Kidney (tissue), 13 donors: ENCODE measurements at regions not wholly inside any gene's neighbourhood (a gene's known extent, or its start where the extent isn't known, plus 50 kb on each side); places are given as distances from the start of the nearest gene placed in this dataset.

ENCODE experiments used
- DNase-seq, 5 donors: peaks; one replicate each; pipeline ENCODE4 v3.0.0-alpha.2; 2013 to 2020
- FAIRE-seq: peaks from 2 replicates; lab custom pipeline; 2012; peaks lifted over from hg19 to GRCh38; lab: Jason Lieb, UNC
- H3K27ac ChIP-seq, 2 donors: one replicate each; pipeline ENCODE4 v1.7.0; 2013; ENCODE audit warnings: low read depth in 2 of 2, low read length in 2 of 2, inconsistent platforms in 1 of 2
- H3K27me3 ChIP-seq: one replicate; pipeline ENCODE4 v1.7.1; 2013; ENCODE audit warnings: low read length, inconsistent platforms; ENCODE audit not compliant: control insufficient read depth, insufficient read depth
- H3K36me3 ChIP-seq, 3 donors: one replicate each; pipeline versions ENCODE4 v1.7.0 to v1.7.1; 2013; ENCODE audit warnings: low read length in 3 of 3, control low read depth in 1 of 3, inconsistent platforms in 1 of 3; ENCODE audit not compliant: insufficient read depth in 3 of 3, control insufficient read depth in 2 of 3
- H3K4me1 ChIP-seq, 3 donors: one replicate each; pipeline versions ENCODE4 v1.7.0 to v1.7.1; 2013; ENCODE audit warnings: low read length in 3 of 3, inconsistent platforms in 1 of 3, low read depth in 1 of 3; ENCODE audit not compliant: control insufficient read depth in 2 of 3, insufficient read depth in 2 of 3
- H3K4me3 ChIP-seq, 3 donors: one replicate each; pipeline versions ENCODE4 v1.7.0 to v1.8.1; 2013; ENCODE audit warnings: low read length in 3 of 3, control low read depth in 1 of 3, inconsistent platforms in 1 of 3
- H3K9ac ChIP-seq, 3 donors: one replicate each; pipeline versions ENCODE4 v1.7.0 to v1.7.1; 2013; ENCODE audit warnings: low read length in 3 of 3, control low read depth in 1 of 3, inconsistent platforms in 1 of 3
- H3K9me3 ChIP-seq, 3 donors: one replicate each; pipeline versions ENCODE4 v1.7.0 to v1.7.1; 2013; ENCODE audit warnings: low read length in 3 of 3, control low read depth in 1 of 3, inconsistent platforms in 1 of 3; ENCODE audit not compliant: control insufficient read depth in 2 of 3, insufficient read depth in 1 of 3
- intact Hi-C: fragments of 100-400 bp; cut with DNase I; formaldehyde crosslinking; loops from one replicate; pipeline ENCODE4 v1.11.1; 2022
- TF ChIP-seq, protein P1 (sequence below): IDR thresholded peaks from 3 replicates; pipeline ENCODE4 v1.5.1; 2012; ENCODE audit warnings: mild to moderate bottlenecking, moderate library complexity, borderline replicate concordance; ENCODE audit not compliant: insufficient read depth; ENCODE audit errors: extremely low read depth
- donor health status: control.
- donor health status: control.
- donor health status: control.
- donor health status: control.
- donor health status: control.
- donor health status: DM: yes; HTN: yes; CAD: no.
- donor health status: Normal renal cell carcinoma (clear cell type).

DNA sequence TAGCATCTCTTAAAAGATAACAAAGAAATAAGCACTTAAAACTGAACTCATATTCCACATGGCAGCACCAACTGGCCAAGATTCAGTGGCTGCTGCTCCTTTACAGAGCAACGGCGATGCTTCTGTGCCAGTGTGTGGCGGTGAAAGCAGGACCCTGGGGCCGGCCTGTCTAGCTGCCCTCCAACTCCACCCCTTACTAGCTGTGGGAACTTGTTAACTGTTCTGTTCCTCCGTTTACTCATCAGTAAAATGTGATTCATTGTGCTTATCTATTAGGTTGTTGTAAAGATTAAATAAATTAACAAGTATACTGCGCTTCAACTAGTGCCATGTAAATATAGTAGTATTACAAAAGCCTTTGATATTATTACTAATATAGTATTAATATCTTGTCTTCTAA is 133.2 kb downstream of the GDAP2 start:
- TF ChIP-seq, protein P1, sequence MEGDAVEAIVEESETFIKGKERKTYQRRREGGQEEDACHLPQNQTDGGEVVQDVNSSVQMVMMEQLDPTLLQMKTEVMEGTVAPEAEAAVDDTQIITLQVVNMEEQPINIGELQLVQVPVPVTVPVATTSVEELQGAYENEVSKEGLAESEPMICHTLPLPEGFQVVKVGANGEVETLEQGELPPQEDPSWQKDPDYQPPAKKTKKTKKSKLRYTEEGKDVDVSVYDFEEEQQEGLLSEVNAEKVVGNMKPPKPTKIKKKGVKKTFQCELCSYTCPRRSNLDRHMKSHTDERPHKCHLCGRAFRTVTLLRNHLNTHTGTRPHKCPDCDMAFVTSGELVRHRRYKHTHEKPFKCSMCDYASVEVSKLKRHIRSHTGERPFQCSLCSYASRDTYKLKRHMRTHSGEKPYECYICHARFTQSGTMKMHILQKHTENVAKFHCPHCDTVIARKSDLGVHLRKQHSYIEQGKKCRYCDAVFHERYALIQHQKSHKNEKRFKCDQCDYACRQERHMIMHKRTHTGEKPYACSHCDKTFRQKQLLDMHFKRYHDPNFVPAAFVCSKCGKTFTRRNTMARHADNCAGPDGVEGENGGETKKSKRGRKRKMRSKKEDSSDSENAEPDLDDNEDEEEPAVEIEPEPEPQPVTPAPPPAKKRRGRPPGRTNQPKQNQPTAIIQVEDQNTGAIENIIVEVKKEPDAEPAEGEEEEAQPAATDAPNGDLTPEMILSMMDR: no peak
- Histone ChIP-seq H3K9ac (no peak overlapping the region), H3K9me3 (no peaks in the 10 kb centered on the region), H3K4me1 (no peaks in the 10 kb centered on the region), H3K27me3 (no peaks in the 10 kb centered on the region), H3K27ac (no peak overlapping the region), H3K4me3 (no peak overlapping the region), H3K36me3 (no peaks in the 10 kb centered on the region)
- intact Hi-C loops: no loop called here
- DNase-seq (no peak), FAIRE-seq (no peak)

DNA sequence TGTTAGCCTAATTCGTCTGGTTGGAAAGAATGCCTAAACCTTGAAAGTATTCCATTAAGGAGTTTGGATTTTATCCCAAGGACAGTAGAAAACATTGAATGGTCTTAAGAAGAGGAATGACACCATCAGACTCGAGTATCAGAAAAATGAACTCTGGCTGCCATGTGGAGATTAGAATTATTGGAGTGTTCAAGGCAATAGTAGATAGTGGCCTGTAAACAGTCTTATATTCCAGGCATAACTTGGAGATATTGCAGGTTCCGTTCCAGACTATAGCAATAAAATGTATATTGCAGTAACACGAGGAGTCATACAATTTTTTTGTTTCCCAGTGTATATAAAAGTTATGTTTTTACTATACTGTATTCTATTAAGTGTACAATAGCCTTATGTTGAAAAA is 130.9 kb downstream of the GDAP2 start:
- no peak for DNase-seq
- TF ChIP-seq, protein P1: no peak
- Histone ChIP-seq H3K27ac (no peak overlapping the region), H3K4me1 (no peaks in the 10 kb centered on the region), H3K9ac (no peak overlapping the region), H3K36me3 (no peaks in the 10 kb centered on the region), H3K4me3 (no peak overlapping the region), H3K9me3 (no peaks in the 10 kb centered on the region), H3K27me3 (no peaks in the 10 kb centered on the region)
- intact Hi-C loops: no loop called here
- no peak for FAIRE-seq

DNA sequence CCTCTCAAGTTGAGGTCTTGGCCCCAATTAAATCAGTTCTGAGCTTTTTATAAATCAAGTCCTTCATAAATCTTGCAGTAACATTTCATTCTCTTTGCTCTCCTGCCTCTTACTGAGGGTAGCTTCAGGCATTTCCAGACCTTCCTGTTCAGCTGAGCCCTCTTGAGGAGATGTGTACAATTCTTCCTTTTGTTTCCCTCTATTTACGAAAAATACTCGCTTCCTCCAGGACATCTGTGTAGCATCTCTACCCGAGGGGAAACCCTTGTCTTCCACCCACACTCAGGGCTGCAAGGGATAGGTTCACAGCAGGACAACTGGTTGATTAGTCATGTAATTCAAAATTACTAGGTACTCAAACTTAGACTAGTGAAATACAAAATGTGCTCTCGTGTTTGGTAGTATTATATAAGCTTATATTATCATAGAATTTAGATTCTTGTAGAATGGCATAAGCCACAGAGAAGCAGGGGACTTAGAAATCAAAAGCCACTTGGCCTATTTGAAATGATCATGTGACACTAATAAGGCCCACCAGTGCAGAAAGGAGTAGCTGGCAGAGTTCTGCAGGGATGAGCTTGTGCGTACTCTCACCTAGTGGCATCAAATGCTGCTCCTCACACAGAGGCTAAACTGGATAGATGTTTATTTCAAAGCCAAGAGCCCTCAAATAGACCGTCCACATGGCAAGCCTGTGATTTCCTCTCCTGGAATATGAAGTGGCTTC is 126.7 kb downstream of the GDAP2 start:
- TF ChIP-seq, protein P1: no peak
- H3K36me3 ChIP-seq: no peaks in the 10 kb centered on the region
- no peaks in the 10 kb centered on the region for H3K27me3 ChIP-seq
- H3K27ac ChIP-seq: no peak overlapping the region
- no peak overlapping the region for H3K9ac ChIP-seq
- no peak for DNase-seq
- H3K4me3 ChIP-seq: no peak overlapping the region
- H3K4me1 ChIP-seq: no peaks in the 10 kb centered on the region
- no peaks in the 10 kb centered on the region for H3K9me3 ChIP-seq
- intact Hi-C loops: no loop called here
- no peak for FAIRE-seq

DNA sequence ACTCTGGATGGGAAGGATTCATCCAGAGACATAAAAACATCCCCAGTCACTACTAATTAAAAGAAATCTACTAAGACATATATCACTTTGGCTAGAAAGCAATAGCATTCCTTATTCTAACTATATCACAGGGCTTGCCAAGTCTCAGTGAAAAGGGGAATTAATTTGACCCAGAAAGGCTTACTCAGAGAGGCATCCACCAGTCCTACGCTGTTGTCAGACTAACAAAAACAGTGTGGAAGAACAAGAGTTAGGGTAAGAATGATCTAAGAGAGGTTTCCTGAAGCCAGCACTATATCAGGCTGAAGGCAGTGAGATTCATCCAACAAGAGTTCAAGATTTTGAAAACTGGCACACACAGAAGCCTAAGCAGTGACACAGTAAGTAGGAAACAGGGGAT is 126.1 kb downstream of the GDAP2 start:
- peak in 2 of 5 donors; percentile 22 to 23 for DNase-seq
- TF ChIP-seq, protein P1: no peak
- no peaks in the 10 kb centered on the region for H3K9me3 ChIP-seq
- H3K4me1 ChIP-seq: no peaks in the 10 kb centered on the region
- intact Hi-C loops: no loop called here
- FAIRE-seq: no peak
- H3K4me3 ChIP-seq: no peak overlapping the region
- no peaks in the 10 kb centered on the region for H3K36me3 ChIP-seq
- H3K9ac ChIP-seq: no peak overlapping the region
- no peaks in the 10 kb centered on the region for H3K27me3 ChIP-seq
- H3K27ac ChIP-seq: no peak overlapping the region
